ENCODE measurements at regions not wholly inside any gene's neighbourhood (a gene's known extent, or its start where the extent isn't known, plus 50 kb on each side); places are given as distances from the start of the nearest gene placed in this dataset.

GRCh38 chr11:134667175-134667500 is 255.1 kb upstream of the B3GAT1 start:
- TF ChIP-seq CTCF (IDR thresholded peaks at IDR 0.05) = no peak
- TF ChIP-seq POLR2AphosphoS5 (IDR thresholded peaks at IDR 0.05) = no peak
- TF ChIP-seq POLR2A (IDR thresholded peaks at IDR 0.05) = no peak
- TF ChIP-seq EP300 (IDR thresholded peaks at IDR 0.05) = no peak
